ENCODE measurements at regions not wholly inside any gene's neighbourhood (a gene's known extent, or its start where the extent isn't known, plus 50 kb on each side); places are given as distances from the start of the nearest gene placed in this dataset.

GRCh38 chr5:60439552-60439951 is 260.4 kb downstream of the DEPDC1B start:
- CTCF ChIA-PET: no interaction called here
- intact Hi-C loops (cut with micrococcal nuclease; ENCODE audit: unreplicated experiment): no loop called here
- POLR2A ChIA-PET (ENCODE audit: low non-redundant PET): no interaction called here
- BruUV-seq (replicated peaks): no TSS peak
- H3K27ac ChIP-seq (ENCODE audit: low read depth, low read length, poor library complexity, severe bottlenecking): no peak overlapping the region
- peaks cover 12% of the 10 kb centered on the region for H3K27me3 ChIP-seq (replicated peaks; ENCODE audit: insufficient read depth, low read depth, low read length, poor library complexity)
- H3K4me3 ChIP-seq (ENCODE audit: low read depth, low read length, poor library complexity, severe bottlenecking): no peak overlapping the region
- TF ChIP-seq CTCF (conservative IDR thresholded peaks at IDR 0.05; ENCODE audit: low read depth, low read length) (no peak), EZH2 (IDR thresholded peaks at IDR 0.05; ENCODE audit: borderline replicate concordance, low read depth, low read length, poor library complexity, severe bottlenecking) (no peak)
- H3K4me1 ChIP-seq (ENCODE audit: insufficient read depth, low read length, poor library complexity, severe bottlenecking): no peaks in the 10 kb centered on the region
- no peaks in the 10 kb centered on the region for H3K9me3 ChIP-seq (ENCODE audit: low read depth, low read length, poor library complexity, severe bottlenecking)
- H3K36me3 ChIP-seq (ENCODE audit: insufficient read depth, low read length, poor library complexity, severe bottlenecking): no peaks in the 10 kb centered on the region
- DNase-seq (ENCODE audit: low spot score): no peak

DNA sequence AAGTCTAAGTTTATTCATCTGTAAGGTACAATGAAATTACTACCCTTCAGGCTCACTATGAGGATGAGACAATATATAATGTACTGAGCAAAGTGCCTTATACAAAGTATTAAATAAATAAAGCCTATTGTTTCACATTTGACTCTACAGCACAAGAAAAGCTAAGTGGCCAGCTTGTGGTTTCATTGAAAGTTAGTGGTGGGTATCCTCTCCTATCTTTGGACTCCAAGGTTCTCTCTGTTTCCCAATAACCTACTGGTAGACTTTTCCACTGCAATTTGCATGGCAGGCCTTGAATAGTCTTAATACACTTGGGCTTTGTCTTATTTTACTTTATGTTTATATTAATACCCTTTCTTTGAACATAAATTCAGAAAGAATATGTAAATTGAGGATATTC is 262.7 kb downstream of the DEPDC1B start:
- Histone ChIP-seq H3K36me3 (ENCODE audit: insufficient read depth, low read length, poor library complexity, severe bottlenecking) (no peaks in the 10 kb centered on the region), H3K4me1 (ENCODE audit: insufficient read depth, low read length, poor library complexity, severe bottlenecking) (no peaks in the 10 kb centered on the region), H3K27me3 (replicated peaks; ENCODE audit: insufficient read depth, low read depth, low read length, poor library complexity) (peaks cover 7% of the 10 kb centered on the region), H3K4me3 (ENCODE audit: low read depth, low read length, poor library complexity, severe bottlenecking) (no peak overlapping the region), H3K27ac (ENCODE audit: low read depth, low read length, poor library complexity, severe bottlenecking) (no peak overlapping the region), H3K9me3 (ENCODE audit: low read depth, low read length, poor library complexity, severe bottlenecking) (no peaks in the 10 kb centered on the region)
- CTCF ChIA-PET: no interaction called here
- no peak for DNase-seq (ENCODE audit: low spot score)
- POLR2A ChIA-PET (ENCODE audit: low non-redundant PET): no interaction called here
- intact Hi-C loops (cut with micrococcal nuclease; ENCODE audit: unreplicated experiment): no loop called here
- BruUV-seq (replicated peaks): no TSS peak
- TF ChIP-seq CTCF (conservative IDR thresholded peaks at IDR 0.05; ENCODE audit: low read depth, low read length) (no peak), EZH2 (IDR thresholded peaks at IDR 0.05; ENCODE audit: borderline replicate concordance, low read depth, low read length, poor library complexity, severe bottlenecking) (no peak)

- no peak for DNase-seq (ENCODE audit: low spot score)
- intact Hi-C loops (cut with micrococcal nuclease; ENCODE audit: unreplicated experiment): no loop called here
- no TSS peak for BruUV-seq (replicated peaks)
- Histone ChIP-seq H3K9me3 (ENCODE audit: low read depth, low read length, poor library complexity, severe bottlenecking) (no peaks in the 10 kb centered on the region), H3K4me1 (ENCODE audit: insufficient read depth, low read length, poor library complexity, severe bottlenecking) (no peaks in the 10 kb centered on the region), H3K36me3 (ENCODE audit: insufficient read depth, low read length, poor library complexity, severe bottlenecking) (no peaks in the 10 kb centered on the region), H3K27ac (ENCODE audit: low read depth, low read length, poor library complexity, severe bottlenecking) (no peak overlapping the region), H3K27me3 (replicated peaks; ENCODE audit: insufficient read depth, low read depth, low read length, poor library complexity) (peaks cover 7% of the 10 kb centered on the region), H3K4me3 (ENCODE audit: low read depth, low read length, poor library complexity, severe bottlenecking) (no peak overlapping the region)
- ChIA-PET POLR2A (ENCODE audit: low non-redundant PET) (no interaction called here), CTCF (no interaction called here)
- TF ChIP-seq CTCF (conservative IDR thresholded peaks at IDR 0.05; ENCODE audit: low read depth, low read length) (no peak), EZH2 (IDR thresholded peaks at IDR 0.05; ENCODE audit: borderline replicate concordance, low read depth, low read length, poor library complexity, severe bottlenecking) (no peak)
Observed at GRCh38 chr5:60436518-60436917, 263.4 kb downstream of the DEPDC1B start.

All from A673 (cell line).